ENCODE measurements at regions not wholly inside any gene's neighbourhood (a gene's known extent, or its start where the extent isn't known, plus 50 kb on each side); places are given as distances from the start of the nearest gene placed in this dataset.

DNA sequence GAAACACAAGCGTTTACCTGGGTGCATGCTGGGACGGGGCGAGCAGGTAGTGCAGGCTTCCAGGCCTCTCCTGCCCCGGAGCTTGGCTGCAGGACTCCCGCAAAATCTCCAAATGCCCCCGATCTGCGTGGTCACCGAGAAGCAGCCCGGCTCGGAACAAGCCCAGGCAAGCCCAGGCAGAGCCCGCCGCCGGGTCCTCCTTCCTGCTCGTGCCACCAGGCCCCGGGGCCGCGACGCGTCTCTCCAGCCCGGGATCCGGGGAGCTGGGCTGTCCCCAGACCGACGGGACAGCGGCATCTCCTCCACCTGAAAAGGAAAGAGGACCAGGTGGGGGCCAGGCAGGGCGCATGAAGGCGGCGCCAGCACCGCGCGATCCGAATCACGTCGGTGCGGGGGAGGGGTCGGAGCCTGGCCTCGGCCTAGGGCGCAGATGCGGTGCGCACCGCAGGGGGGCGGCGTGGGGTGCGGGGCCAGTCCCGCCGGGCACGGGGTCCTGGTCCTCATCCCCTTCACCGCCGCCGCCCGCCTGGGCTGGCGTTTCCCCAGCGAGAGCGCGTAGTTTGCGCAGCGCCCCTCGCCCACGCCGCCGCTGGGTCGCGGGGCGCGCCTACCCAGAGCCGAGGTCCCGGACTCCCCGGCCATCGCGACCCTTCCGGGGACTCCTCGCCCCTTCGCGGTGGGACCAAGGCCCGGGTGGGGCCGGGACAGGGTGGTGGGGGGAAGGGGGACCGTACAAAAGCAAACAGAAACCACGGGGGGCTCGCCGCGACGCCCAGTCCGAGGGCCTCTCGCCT, 52.4 kb upstream of the H6PD start:
- TF ChIP-seq CTCF (IDR thresholded peaks at IDR 0.05; ENCODE audit: insufficient read depth, low read length, poor library complexity, severe bottlenecking) (no peak), EZH2phosphoT487 (conservative IDR thresholded peaks at IDR 0.05; ENCODE audit: low read length) (no peak)

All from SU-DHL-6 (cell line).